ENCODE measurements at regions not wholly inside any gene's neighbourhood (a gene's known extent, or its start where the extent isn't known, plus 50 kb on each side); places are given as distances from the start of the nearest gene placed in this dataset.

- Histone ChIP-seq H3K9ac (no peak overlapping the region), H3K36me3 (ENCODE audit: low read depth) (no peaks in the 10 kb centered on the region), H3K4me1 (ENCODE audit: insufficient read depth) (no peaks in the 10 kb centered on the region), H3K9me3 (ENCODE audit: low read depth) (no peaks in the 10 kb centered on the region), H2AFZ (no peak overlapping the region), H3K27me3 (replicated peaks; ENCODE audit: insufficient read depth) (no peaks in the 10 kb centered on the region), H3K9me2 (ENCODE audit: insufficient read depth) (no peaks in the 10 kb centered on the region), H3K4me2 (ENCODE audit: unreplicated experiment) (no peak overlapping the region), H4K20me1 (ENCODE audit: insufficient read depth) (no peaks in the 10 kb centered on the region), H3K79me2 (ENCODE audit: insufficient read depth) (no peaks in the 10 kb centered on the region), H3K4me3 (no peak overlapping the region), H3K27ac (no peak overlapping the region), H3F3A (ENCODE audit: insufficient read depth) (no peaks in the 10 kb centered on the region)
- 0 to 1% methylated on average over 2 of the region's 2 CpGs for WGBS, 2 experiments (ENCODE audit: low coverage in 1 of 2, low lambda C conversion rate in 2 of 2, missing lambda C conversion rate in 2 of 2)
- TF ChIP-seq EZH2phosphoT487 (IDR thresholded peaks at IDR 0.05; ENCODE audit: insufficient read depth, low read depth), result no peak
- TF ChIP-seq EZH2 (IDR thresholded peaks at IDR 0.05; ENCODE audit: insufficient read depth, poor library complexity, severe bottlenecking), result no peak
- no peak for DNase-seq
- in situ Hi-C loops (cut with MboI), result no loop called here
These were observed 291.1 kb upstream of the PDE4D start for GRCh38 chr5:60184606-60185005.

GRCh38 chr5:60183881-60184280 is 290.4 kb upstream of the PDE4D start:
- Histone ChIP-seq H4K20me1 (ENCODE audit: insufficient read depth) (no peaks in the 10 kb centered on the region), H3F3A (ENCODE audit: insufficient read depth) (no peaks in the 10 kb centered on the region), H3K4me2 (ENCODE audit: unreplicated experiment) (no peak overlapping the region), H3K79me2 (ENCODE audit: insufficient read depth) (no peaks in the 10 kb centered on the region), H2AFZ (no peak overlapping the region), H3K9ac (no peak overlapping the region), H3K4me3 (no peak overlapping the region), H3K9me3 (ENCODE audit: low read depth) (no peaks in the 10 kb centered on the region), H3K4me1 (ENCODE audit: insufficient read depth) (no peaks in the 10 kb centered on the region), H3K27ac (no peak overlapping the region), H3K36me3 (ENCODE audit: low read depth) (no peaks in the 10 kb centered on the region), H3K9me2 (ENCODE audit: insufficient read depth) (no peaks in the 10 kb centered on the region), H3K27me3 (replicated peaks; ENCODE audit: insufficient read depth) (no peaks in the 10 kb centered on the region)
- no peak for DNase-seq
- TF ChIP-seq EZH2phosphoT487 (IDR thresholded peaks at IDR 0.05; ENCODE audit: insufficient read depth, low read depth) (no peak), EZH2 (IDR thresholded peaks at IDR 0.05; ENCODE audit: insufficient read depth, poor library complexity, severe bottlenecking) (no peak)
- in situ Hi-C loops (cut with MboI), result no loop called here
- 62 to 67% methylated on average over 1 of the region's 1 CpG for WGBS, 2 experiments (ENCODE audit: low coverage in 1 of 2, low lambda C conversion rate in 2 of 2, missing lambda C conversion rate in 2 of 2)

- Histone ChIP-seq H3K27me3 (replicated peaks; ENCODE audit: insufficient read depth) (no peaks in the 10 kb centered on the region), H3K36me3 (ENCODE audit: low read depth) (no peaks in the 10 kb centered on the region), H3K4me1 (ENCODE audit: insufficient read depth) (no peaks in the 10 kb centered on the region), H3K9me3 (ENCODE audit: low read depth) (no peaks in the 10 kb centered on the region), H3F3A (ENCODE audit: insufficient read depth) (no peaks in the 10 kb centered on the region), H3K79me2 (ENCODE audit: insufficient read depth) (no peaks in the 10 kb centered on the region), H2AFZ (no peak overlapping the region), H3K4me2 (ENCODE audit: unreplicated experiment) (no peak overlapping the region), H3K9ac (no peak overlapping the region), H3K4me3 (no peak overlapping the region), H4K20me1 (ENCODE audit: insufficient read depth) (no peaks in the 10 kb centered on the region), H3K9me2 (ENCODE audit: insufficient read depth) (no peaks in the 10 kb centered on the region), H3K27ac (no peak overlapping the region)
- TF ChIP-seq EZH2phosphoT487 (IDR thresholded peaks at IDR 0.05; ENCODE audit: insufficient read depth, low read depth), result no peak
- no peak for TF ChIP-seq EZH2 (IDR thresholded peaks at IDR 0.05; ENCODE audit: insufficient read depth, poor library complexity, severe bottlenecking)
- DNase-seq, result no peak
- in situ Hi-C loops (cut with MboI), result no loop called here
- WGBS, 2 experiments (ENCODE audit: low coverage in 1 of 2, low lambda C conversion rate in 2 of 2, missing lambda C conversion rate in 2 of 2), result 4 to 9% methylated on average over 1 of the region's 1 CpG
These were observed 284.6 kb upstream of the PDE4D start for GRCh38 chr5:60178101-60178500.

- no peaks in the 10 kb centered on the region for H3K4me1 ChIP-seq (ENCODE audit: insufficient read depth)
- no peak for TF ChIP-seq EZH2 (IDR thresholded peaks at IDR 0.05; ENCODE audit: insufficient read depth, poor library complexity, severe bottlenecking)
- TF ChIP-seq EZH2phosphoT487 (IDR thresholded peaks at IDR 0.05; ENCODE audit: insufficient read depth, low read depth), result no peak
- H3K79me2 ChIP-seq (ENCODE audit: insufficient read depth), result no peaks in the 10 kb centered on the region
- in situ Hi-C loops (cut with MboI), result no loop called here
- no peak for DNase-seq
- H3K9me2 ChIP-seq (ENCODE audit: insufficient read depth), result no peaks in the 10 kb centered on the region
- H3K9ac ChIP-seq, result no peak overlapping the region
- WGBS, 2 experiments (ENCODE audit: low coverage in 1 of 2, low lambda C conversion rate in 2 of 2, missing lambda C conversion rate in 2 of 2), result 35 to 37% methylated on average over 4 of the region's 4 CpGs
- no peaks in the 10 kb centered on the region for H3K27me3 ChIP-seq (replicated peaks; ENCODE audit: insufficient read depth)
- no peak overlapping the region for H3K4me2 ChIP-seq (ENCODE audit: unreplicated experiment)
- H3K9me3 ChIP-seq (ENCODE audit: low read depth), result no peaks in the 10 kb centered on the region
- no peaks in the 10 kb centered on the region for H3K36me3 ChIP-seq (ENCODE audit: low read depth)
- no peak overlapping the region for H3K4me3 ChIP-seq
- no peak overlapping the region for H3K27ac ChIP-seq
- no peak overlapping the region for H2AFZ ChIP-seq
- no peaks in the 10 kb centered on the region for H4K20me1 ChIP-seq (ENCODE audit: insufficient read depth)
- H3F3A ChIP-seq (ENCODE audit: insufficient read depth), result no peaks in the 10 kb centered on the region
These were observed 284.1 kb upstream of the PDE4D start for GRCh38 chr5:60177596-60177995.

- H3K27ac ChIP-seq, result no peak overlapping the region
These were observed 280.1 kb upstream of the PDE4D start for GRCh38 chr5:60173667-60174066.

More at GRCh38 chr5:60173667-60174066, 280.1 kb upstream of the PDE4D start:
- no peaks in the 10 kb centered on the region for H3K4me1 ChIP-seq (ENCODE audit: insufficient read depth)
- no peaks in the 10 kb centered on the region for H3F3A ChIP-seq (ENCODE audit: insufficient read depth)
- TF ChIP-seq EZH2 (IDR thresholded peaks at IDR 0.05; ENCODE audit: insufficient read depth, poor library complexity, severe bottlenecking), result no peak
- TF ChIP-seq EZH2phosphoT487 (IDR thresholded peaks at IDR 0.05; ENCODE audit: insufficient read depth, low read depth), result no peak
- DNase-seq, result no peak
- no peaks in the 10 kb centered on the region for H3K9me3 ChIP-seq (ENCODE audit: low read depth)
- no peaks in the 10 kb centered on the region for H3K27me3 ChIP-seq (replicated peaks; ENCODE audit: insufficient read depth)
- no peaks in the 10 kb centered on the region for H3K9me2 ChIP-seq (ENCODE audit: insufficient read depth)
- H3K4me3 ChIP-seq, result no peak overlapping the region
- H4K20me1 ChIP-seq (ENCODE audit: insufficient read depth), result no peaks in the 10 kb centered on the region
- H3K36me3 ChIP-seq (ENCODE audit: low read depth), result no peaks in the 10 kb centered on the region
- H3K4me2 ChIP-seq (ENCODE audit: unreplicated experiment), result no peak overlapping the region
- no peaks in the 10 kb centered on the region for H3K79me2 ChIP-seq (ENCODE audit: insufficient read depth)
- H3K9ac ChIP-seq, result no peak overlapping the region
- no peak overlapping the region for H2AFZ ChIP-seq
- in situ Hi-C loops (cut with MboI), result no loop called here

Measured in GM23248 (cell line).